DND-41 (cell line): ENCODE measurements at regions not wholly inside any gene's neighbourhood (a gene's known extent, or its start where the extent isn't known, plus 50 kb on each side); places are given as distances from the start of the nearest gene placed in this dataset.

ENCODE experiments used
- ATAC-seq: fragments of 200-7000 bp; cut with Tn5 transposase; 3 replicates; pipeline ENCODE4 v1.9.1; 2021; ENCODE audit warnings: low read depth; ENCODE audit not compliant: insufficient read depth
- DNase-seq: peaks from one replicate; pipeline ENCODE4 v3.0.0-alpha.2; 2020
- H2AFZ ChIP-seq: 2 replicates; pipeline ENCODE4 v1.6.0; 2012; ENCODE audit warnings: low read depth, low read length
- H3K27ac ChIP-seq: 2 replicates; pipeline ENCODE4 v1.5.1; 2012; ENCODE audit warnings: low read length, inconsistent platforms
- H3K27me3 ChIP-seq: fragments of 200-600 bp; sonication (generic); 2 replicates; pipeline ENCODE4 v1.6.0; 2012; ENCODE audit warnings: low read length, mild to moderate bottlenecking, inconsistent platforms; ENCODE audit not compliant: insufficient read depth, poor library complexity
- H3K36me3 ChIP-seq: 2 replicates; pipeline ENCODE4 v1.5.1; 2012; ENCODE audit warnings: low read length, inconsistent platforms; ENCODE audit not compliant: insufficient read depth
- H3K4me1 ChIP-seq: 2 replicates; pipeline ENCODE4 v1.5.1; 2012; ENCODE audit warnings: mild to moderate bottlenecking, low read length; ENCODE audit not compliant: insufficient read depth
- H3K4me2 ChIP-seq: 2 replicates; pipeline ENCODE4 v1.6.0; 2012; ENCODE audit warnings: mild to moderate bottlenecking, moderate library complexity, low read length, inconsistent platforms; ENCODE audit not compliant: insufficient read depth
- H3K4me3 ChIP-seq, 2 experiments: fragments of 200-600 bp in 1 of 2; shearing (Covaris generic) in 1 of 2; 2 replicates each; pipeline ENCODE4 v1.5.1; 2012 to 2016; ENCODE audit warnings: inconsistent platforms in 2 of 2, low read length in 2 of 2, mild to moderate bottlenecking in 2 of 2, low read depth in 1 of 2, moderate library complexity in 1 of 2
- H3K79me2 ChIP-seq: 2 replicates; pipeline ENCODE4 v1.6.0; 2012; ENCODE audit warnings: low read length, inconsistent platforms; ENCODE audit not compliant: insufficient read depth
- H3K9ac ChIP-seq: 2 replicates; pipeline ENCODE4 v1.6.0; 2012; ENCODE audit warnings: low read depth, mild to moderate bottlenecking, inconsistent platforms, low read length, moderate library complexity
- H3K9me3 ChIP-seq: 2 replicates; pipeline ENCODE4 v1.5.1; 2012; ENCODE audit warnings: low read length, moderate library complexity, mild to moderate bottlenecking, inconsistent platforms; ENCODE audit not compliant: insufficient read depth, severe bottlenecking
- H4K20me1 ChIP-seq: 2 replicates; pipeline ENCODE4 v1.6.0; 2012; ENCODE audit warnings: low read length; ENCODE audit not compliant: insufficient read depth
- CTCF ChIP-seq: IDR thresholded peaks from 2 replicates; pipeline ENCODE4 v1.5.1; 2012; ENCODE audit warnings: borderline replicate concordance, low read length, moderate library complexity, mild to moderate bottlenecking; ENCODE audit not compliant: poor library complexity, severe bottlenecking; ENCODE audit errors: extremely low read depth
- EZH2 ChIP-seq: IDR thresholded peaks from 3 replicates; pipeline ENCODE4 v1.6.1; 2012; ENCODE audit warnings: borderline replicate concordance, low read depth, mild to moderate bottlenecking, moderate library complexity, low read length, inconsistent platforms; ENCODE audit not compliant: severe bottlenecking

- Histone ChIP-seq H3K4me3 (no peak overlapping the region), H3K79me2 (no peaks in the 10 kb centered on the region), H4K20me1 (no peaks in the 10 kb centered on the region), H3K9ac (no peak overlapping the region), H3K27ac (no peak overlapping the region), H3K4me1 (no peaks in the 10 kb centered on the region), H3K27me3 (no peaks in the 10 kb centered on the region), H3K9me3 (no peaks in the 10 kb centered on the region), H3K4me2 (no peak overlapping the region), H2AFZ (no peak overlapping the region), H3K36me3 (no peaks in the 10 kb centered on the region)
- no peak for DNase-seq
- TF ChIP-seq EZH2, result no peak
- no peak for TF ChIP-seq CTCF
- no peak for ATAC-seq
These were observed 369.1 kb upstream of the MARCKS start for GRCh38 chr6:113488061-113488460.

GRCh38 chr6:113488812-113489685 lies 368.1 kb upstream of the MARCKS start:
- H3K79me2 ChIP-seq, result no peaks in the 10 kb centered on the region
- H3K27ac ChIP-seq, result no peak overlapping the region
- H3K4me1 ChIP-seq, result no peaks in the 10 kb centered on the region
- no peak overlapping the region for H3K9ac ChIP-seq
- H3K4me2 ChIP-seq, result no peak overlapping the region
- ATAC-seq, result no peak
- no peak overlapping the region for H3K4me3 ChIP-seq
- H3K9me3 ChIP-seq, result no peaks in the 10 kb centered on the region
- H3K36me3 ChIP-seq, result no peaks in the 10 kb centered on the region
- H4K20me1 ChIP-seq, result no peaks in the 10 kb centered on the region
- no peaks in the 10 kb centered on the region for H3K27me3 ChIP-seq
- no peak for TF ChIP-seq CTCF
- no peak for TF ChIP-seq EZH2
- DNase-seq, result no peak
- H2AFZ ChIP-seq, result no peak overlapping the region

- ATAC-seq (no peak), DNase-seq (no peak)
- no peak overlapping the region for H3K27ac ChIP-seq
- no peaks in the 10 kb centered on the region for H3K79me2 ChIP-seq
- H3K27me3 ChIP-seq, result no peaks in the 10 kb centered on the region
- no peak overlapping the region for H3K4me2 ChIP-seq
- no peak overlapping the region for H2AFZ ChIP-seq
- H3K36me3 ChIP-seq, result no peaks in the 10 kb centered on the region
- H4K20me1 ChIP-seq, result no peaks in the 10 kb centered on the region
- no peaks in the 10 kb centered on the region for H3K9me3 ChIP-seq
- no peak overlapping the region for H3K4me3 ChIP-seq
- no peaks in the 10 kb centered on the region for H3K4me1 ChIP-seq
- no peak for TF ChIP-seq CTCF
- no peak for TF ChIP-seq EZH2
- H3K9ac ChIP-seq, result no peak overlapping the region
These were observed 367.0 kb upstream of the MARCKS start for GRCh38 chr6:113489952-113490746.
